ENCODE measurements at regions not wholly inside any gene's neighbourhood (a gene's known extent, or its start where the extent isn't known, plus 50 kb on each side); places are given as distances from the start of the nearest gene placed in this dataset.

DNA sequence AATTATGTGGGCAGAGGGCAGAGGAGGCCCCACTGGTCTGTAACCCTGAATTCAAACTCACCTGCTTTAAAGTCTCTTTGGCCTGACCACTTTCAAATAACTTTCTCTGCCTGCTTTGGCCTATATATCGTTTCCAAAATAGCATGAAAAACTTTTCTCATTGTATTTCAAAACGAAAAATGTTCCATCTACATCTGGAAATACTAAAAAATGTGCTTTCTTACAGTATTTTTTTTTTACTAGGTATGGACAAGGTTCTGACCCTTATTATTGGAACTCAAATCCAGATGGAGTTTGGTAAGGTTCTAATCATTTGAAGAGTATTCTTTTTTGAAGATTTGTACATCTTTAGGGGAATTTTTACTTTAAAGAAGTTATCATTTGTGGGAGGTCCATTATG lies 241.9 kb downstream of the PAX1 start:
- Histone ChIP-seq H3T11ph (ENCODE audit: low read length) (no peak overlapping the region), H3K4me1 (ENCODE audit: insufficient read depth, low read length) (no peaks in the 10 kb centered on the region), H3K14ac (ENCODE audit: insufficient read depth, low read length) (no peak overlapping the region), H3K79me1 (ENCODE audit: insufficient read depth, low read depth, low read length, poor library complexity, severe bottlenecking) (no peaks in the 10 kb centered on the region), H2AFZ (ENCODE audit: low read length) (no peak overlapping the region), H3K9me3 (ENCODE audit: control insufficient read depth, low read depth, low read length) (no peaks in the 10 kb centered on the region), H4K20me1 (ENCODE audit: control insufficient read depth, insufficient read depth, insufficient read length) (no peaks in the 10 kb centered on the region), H4K91ac (ENCODE audit: insufficient read length, low read depth, low read length) (no peak overlapping the region), H2BK5ac (ENCODE audit: insufficient read length, low read length) (no peak overlapping the region), H3K56ac (ENCODE audit: insufficient read length, low read depth, low read length) (no peak overlapping the region), H2AK5ac (ENCODE audit: insufficient read length, low read length) (no peak overlapping the region), H2BK15ac (ENCODE audit: low read depth, low read length) (no peak overlapping the region), H2BK20ac (ENCODE audit: low read depth, low read length, poor library complexity, severe bottlenecking) (no peak overlapping the region), H4K8ac (replicated peaks; ENCODE audit: insufficient read length, low read depth, low read length) (no peak overlapping the region), H3K79me2 (ENCODE audit: insufficient read depth, low read length) (no peaks in the 10 kb centered on the region), H2BK12ac (ENCODE audit: insufficient read length, low read depth, low read length) (no peak overlapping the region), H3K27me3 (ENCODE audit: insufficient read depth, low read length) (no peaks in the 10 kb centered on the region), H3K27ac (ENCODE audit: insufficient read length, low read depth, low read length) (no peak overlapping the region), H3K4me2 (ENCODE audit: insufficient read depth, insufficient read length, low read length) (no peak overlapping the region), H3K23me2 (ENCODE audit: insufficient read length, low read depth, low read length, poor library complexity, severe bottlenecking) (no peaks in the 10 kb centered on the region), H3K4ac (ENCODE audit: low read depth, low read length) (no peak overlapping the region), H2BK120ac (ENCODE audit: low read depth, low read length, poor library complexity, severe bottlenecking) (no peak overlapping the region), H3K18ac (ENCODE audit: insufficient read length, low read depth, low read length) (no peak overlapping the region), H4K5ac (ENCODE audit: insufficient read length, low read depth, low read length) (no peak overlapping the region), H3K9ac (ENCODE audit: extremely low read depth, insufficient read length, low read length) (no peak overlapping the region), H3K23ac (ENCODE audit: insufficient read length, low read depth, low read length) (no peak overlapping the region)
- Mint-ChIP-seq H3K9me3 (peaks cover 0 to 3% of the 10 kb centered on the region in 2 experiments; a peak in 2 of 5 replicates), H3K27ac (no peak overlapping the region), H3K27me3 (ENCODE audit: low read depth) (peaks cover 2% of the 10 kb centered on the region; the same call in 1 of the 2 replicates), H3K4me3 (no peak overlapping the region), H3K4me1 (peaks cover 0 to 3% of the 10 kb centered on the region in 2 experiments; a peak in 1 of 4 replicates), H3K36me3 (ENCODE audit: insufficient read depth in 1 of 3, low read depth in 3 of 3) (no peaks in the 10 kb centered on the region)
- no peak for DNase-seq
- TF ChIP-seq, protein P1, sequence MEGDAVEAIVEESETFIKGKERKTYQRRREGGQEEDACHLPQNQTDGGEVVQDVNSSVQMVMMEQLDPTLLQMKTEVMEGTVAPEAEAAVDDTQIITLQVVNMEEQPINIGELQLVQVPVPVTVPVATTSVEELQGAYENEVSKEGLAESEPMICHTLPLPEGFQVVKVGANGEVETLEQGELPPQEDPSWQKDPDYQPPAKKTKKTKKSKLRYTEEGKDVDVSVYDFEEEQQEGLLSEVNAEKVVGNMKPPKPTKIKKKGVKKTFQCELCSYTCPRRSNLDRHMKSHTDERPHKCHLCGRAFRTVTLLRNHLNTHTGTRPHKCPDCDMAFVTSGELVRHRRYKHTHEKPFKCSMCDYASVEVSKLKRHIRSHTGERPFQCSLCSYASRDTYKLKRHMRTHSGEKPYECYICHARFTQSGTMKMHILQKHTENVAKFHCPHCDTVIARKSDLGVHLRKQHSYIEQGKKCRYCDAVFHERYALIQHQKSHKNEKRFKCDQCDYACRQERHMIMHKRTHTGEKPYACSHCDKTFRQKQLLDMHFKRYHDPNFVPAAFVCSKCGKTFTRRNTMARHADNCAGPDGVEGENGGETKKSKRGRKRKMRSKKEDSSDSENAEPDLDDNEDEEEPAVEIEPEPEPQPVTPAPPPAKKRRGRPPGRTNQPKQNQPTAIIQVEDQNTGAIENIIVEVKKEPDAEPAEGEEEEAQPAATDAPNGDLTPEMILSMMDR (conservative IDR thresholded peaks at IDR 0.05) = no peak
- WGBS (ENCODE audit: extremely low coverage, insufficient read length, low lambda C conversion rate) = no CpG with 5 or more reads among the region's 2 CpGs

Measured in H9 (cell line).